ENCODE measurements at regions not wholly inside any gene's neighbourhood (a gene's known extent, or its start where the extent isn't known, plus 50 kb on each side); places are given as distances from the start of the nearest gene placed in this dataset.

DNA sequence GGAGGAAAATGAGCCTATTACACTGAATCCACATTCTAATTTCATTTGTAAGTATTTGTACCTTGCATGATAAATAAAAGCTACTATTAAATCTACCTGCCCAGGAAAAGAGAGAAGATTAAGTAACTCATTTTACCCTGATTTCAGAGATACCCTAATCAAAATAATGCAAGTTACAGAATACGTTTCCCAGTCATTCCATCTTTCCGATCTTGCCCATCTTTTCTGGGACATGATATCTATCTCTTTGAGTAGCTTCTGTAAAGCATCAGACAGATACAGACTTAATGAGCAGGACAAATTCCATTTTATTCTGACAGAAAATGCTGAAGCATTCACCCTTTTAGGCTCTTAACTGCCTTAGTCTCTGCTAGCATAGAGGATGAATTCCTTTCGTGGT is 56.6 kb downstream of the SPRY2 start:
- H3K36me3 ChIP-seq = no peaks in the 10 kb centered on the region
- H3K27ac ChIP-seq = no peak overlapping the region
- no peaks in the 10 kb centered on the region for H3K9me3 ChIP-seq
- no peak for ATAC-seq
- no peak for DNase-seq
- H3K27me3 ChIP-seq = no peaks in the 10 kb centered on the region
- no peak for TF ChIP-seq POLR2A (IDR thresholded peaks at IDR 0.05)
- TF ChIP-seq, protein P1, sequence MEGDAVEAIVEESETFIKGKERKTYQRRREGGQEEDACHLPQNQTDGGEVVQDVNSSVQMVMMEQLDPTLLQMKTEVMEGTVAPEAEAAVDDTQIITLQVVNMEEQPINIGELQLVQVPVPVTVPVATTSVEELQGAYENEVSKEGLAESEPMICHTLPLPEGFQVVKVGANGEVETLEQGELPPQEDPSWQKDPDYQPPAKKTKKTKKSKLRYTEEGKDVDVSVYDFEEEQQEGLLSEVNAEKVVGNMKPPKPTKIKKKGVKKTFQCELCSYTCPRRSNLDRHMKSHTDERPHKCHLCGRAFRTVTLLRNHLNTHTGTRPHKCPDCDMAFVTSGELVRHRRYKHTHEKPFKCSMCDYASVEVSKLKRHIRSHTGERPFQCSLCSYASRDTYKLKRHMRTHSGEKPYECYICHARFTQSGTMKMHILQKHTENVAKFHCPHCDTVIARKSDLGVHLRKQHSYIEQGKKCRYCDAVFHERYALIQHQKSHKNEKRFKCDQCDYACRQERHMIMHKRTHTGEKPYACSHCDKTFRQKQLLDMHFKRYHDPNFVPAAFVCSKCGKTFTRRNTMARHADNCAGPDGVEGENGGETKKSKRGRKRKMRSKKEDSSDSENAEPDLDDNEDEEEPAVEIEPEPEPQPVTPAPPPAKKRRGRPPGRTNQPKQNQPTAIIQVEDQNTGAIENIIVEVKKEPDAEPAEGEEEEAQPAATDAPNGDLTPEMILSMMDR (IDR thresholded peaks at IDR 0.05) = no peak
- no peaks in the 10 kb centered on the region for H3K4me1 ChIP-seq
- 79% methylated on average over 3 of the region's 3 CpGs for WGBS (ENCODE audit: insufficient coverage, low coverage, low lambda C conversion rate, missing lambda C conversion rate)
- H3K4me3 ChIP-seq = no peak overlapping the region
- intact Hi-C loops (cut with DNase I) = no loop called here

DNA sequence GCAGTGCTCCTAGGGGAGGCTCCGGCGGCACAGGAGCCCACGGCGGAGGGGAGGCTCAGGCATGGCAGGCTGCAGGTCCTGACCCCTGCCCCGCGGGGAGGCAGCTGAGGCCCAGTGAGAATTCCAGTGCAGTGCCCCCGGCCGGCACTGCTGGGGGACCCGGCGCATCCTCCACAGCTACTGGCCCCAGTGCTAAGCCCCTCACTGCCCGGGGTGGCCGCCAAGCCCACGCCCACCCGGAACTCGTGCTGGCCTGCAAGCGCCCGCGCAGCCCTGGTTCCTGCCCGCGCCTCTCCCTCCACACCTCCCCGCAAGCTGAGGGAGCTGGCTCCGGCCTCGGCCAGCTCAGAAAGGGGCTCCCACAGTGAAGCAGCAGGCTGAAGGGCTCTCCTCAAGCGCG is 62.2 kb downstream of the SPRY2 start:
- no peak for DNase-seq

DNA sequence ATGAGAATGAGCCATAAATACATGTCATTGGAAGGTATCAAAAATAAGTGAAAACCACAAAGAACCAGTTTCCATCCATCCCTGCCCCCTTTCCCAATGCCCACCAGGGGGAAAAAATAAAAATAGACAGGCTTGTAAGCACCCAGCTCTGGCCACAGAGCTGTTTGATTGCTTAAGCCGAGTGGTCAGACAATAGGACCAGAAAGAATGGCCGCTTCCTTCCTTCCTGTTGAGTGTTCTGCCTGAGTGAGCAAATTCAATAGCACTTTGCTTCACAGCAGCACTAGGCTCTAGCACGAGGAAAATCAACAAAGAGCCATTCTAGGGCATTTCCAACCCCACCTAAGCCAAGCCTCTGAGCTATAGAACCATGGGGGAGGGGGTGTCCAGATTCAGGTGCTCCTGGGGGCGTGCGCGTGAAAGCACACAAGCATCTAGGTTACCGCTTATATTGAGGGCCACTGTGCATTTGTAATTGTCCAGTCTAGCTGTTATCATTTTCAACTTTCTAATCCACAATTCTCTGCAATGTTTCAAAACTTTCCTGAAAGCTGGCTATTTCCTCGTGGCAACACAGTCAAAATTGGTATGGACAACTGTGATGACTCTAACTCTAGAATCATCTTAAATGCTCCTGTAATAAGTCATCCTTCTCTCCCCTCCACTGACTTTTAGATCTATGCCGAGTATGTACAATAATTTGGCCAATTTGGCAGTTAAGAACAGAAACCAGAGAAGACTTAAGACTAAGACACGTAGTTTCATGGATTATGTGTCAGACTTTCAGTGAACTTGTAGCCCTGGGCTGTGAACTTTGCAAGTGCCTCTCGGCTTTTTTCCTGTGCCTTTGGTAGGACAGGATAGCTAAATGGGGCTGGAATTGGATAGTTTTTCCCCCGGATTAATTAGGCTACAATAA is 64.3 kb downstream of the SPRY2 start:
- intact Hi-C loops (cut with DNase I) = no loop called here
- Histone ChIP-seq H3K4me1 (no peaks in the 10 kb centered on the region), H3K27me3 (no peaks in the 10 kb centered on the region), H3K9me3 (peaks cover 0 to 4% (median 0%) of the 10 kb centered on the region in 4 donors), H3K36me3 (no peaks in the 10 kb centered on the region), H3K27ac (no peak overlapping the region), H3K4me3 (no peak overlapping the region)
- ATAC-seq (peak; percentile 74 to 85 (median 82)), DNase-seq (no peak)
- TF ChIP-seq, protein P1 (IDR thresholded peaks at IDR 0.05) = no peak
- TF ChIP-seq POLR2A (IDR thresholded peaks at IDR 0.05) = no peak
- WGBS (ENCODE audit: insufficient coverage, low coverage, low lambda C conversion rate, missing lambda C conversion rate) = 77% methylated on average over 12 of the region's 12 CpGs

More for the DNA sequence above, 62.2 kb downstream of the SPRY2 start:
- Histone ChIP-seq H3K4me3 (no peak overlapping the region), H3K36me3 (no peaks in the 10 kb centered on the region), H3K27me3 (no peaks in the 10 kb centered on the region), H3K9me3 (no peaks in the 10 kb centered on the region), H3K27ac (no peak overlapping the region), H3K4me1 (no peaks in the 10 kb centered on the region)
- WGBS (ENCODE audit: insufficient coverage, low coverage, low lambda C conversion rate, missing lambda C conversion rate) = 78% methylated on average over 3 of the region's 25 CpGs
- no peak for ATAC-seq
- intact Hi-C loops (cut with DNase I) = no loop called here
- TF ChIP-seq POLR2A (IDR thresholded peaks at IDR 0.05) = no peak
- TF ChIP-seq, protein P1 (IDR thresholded peaks at IDR 0.05) = no peak

DNA sequence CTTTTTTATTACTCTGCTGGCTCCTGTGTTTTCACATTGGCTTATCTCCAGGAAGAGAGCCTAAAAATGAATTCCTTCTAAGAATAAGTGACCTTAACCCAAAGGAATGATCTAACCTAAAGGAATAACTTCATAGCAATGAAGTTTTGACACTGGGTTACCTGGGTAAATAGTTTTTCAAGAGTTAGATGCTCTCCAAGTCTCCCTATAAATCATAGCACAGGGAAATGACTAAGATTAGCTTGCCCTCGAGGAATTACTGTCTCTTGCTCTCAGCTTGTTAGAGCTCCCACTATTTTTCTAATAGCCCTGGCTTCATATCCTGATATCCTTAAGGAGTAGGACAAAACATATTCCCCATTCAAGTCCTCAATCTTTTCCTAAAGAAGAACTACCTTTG is 66.3 kb downstream of the SPRY2 start:
- intact Hi-C loops (cut with DNase I) = no loop called here
- Histone ChIP-seq H3K4me3 (no peak overlapping the region), H3K9me3 (peaks cover 0 to 10% (median 0%) of the 10 kb centered on the region in 4 donors), H3K4me1 (no peaks in the 10 kb centered on the region), H3K27me3 (no peaks in the 10 kb centered on the region), H3K36me3 (no peaks in the 10 kb centered on the region), H3K27ac (no peak overlapping the region)
- DNase-seq (no peak), ATAC-seq (no peak)
- WGBS (ENCODE audit: insufficient coverage, low coverage, low lambda C conversion rate, missing lambda C conversion rate) = 57% methylated on average over 1 of the region's 1 CpG
- TF ChIP-seq, protein P1 (IDR thresholded peaks at IDR 0.05) = no peak
- TF ChIP-seq POLR2A (IDR thresholded peaks at IDR 0.05) = no peak
